ENCODE measurements at regions not wholly inside any gene's neighbourhood (a gene's known extent, or its start where the extent isn't known, plus 50 kb on each side); places are given as distances from the start of the nearest gene placed in this dataset.

DNA sequence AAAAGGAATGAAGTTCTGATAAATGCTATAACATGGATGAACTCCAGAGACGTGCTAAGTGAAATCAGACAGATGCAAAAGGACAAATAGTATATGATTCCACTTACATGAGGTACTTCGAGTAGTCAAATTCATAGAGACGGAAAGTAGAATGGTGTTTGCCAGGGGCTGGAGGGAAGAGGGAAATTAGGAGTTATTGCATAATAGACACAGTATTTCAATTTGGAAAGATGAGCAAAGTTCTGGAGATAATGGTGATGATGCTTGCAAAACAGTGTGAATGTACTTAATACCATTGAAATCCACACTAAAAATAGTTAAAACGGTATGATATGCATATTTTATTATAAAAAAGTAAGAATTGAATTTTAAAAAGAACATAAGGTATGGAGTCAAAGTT lies 84.9 kb upstream of the STXBP5 start:
- no peak for TF ChIP-seq EZH2 (IDR thresholded peaks at IDR 0.05; ENCODE audit: low read length, unreplicated experiment)
- TF ChIP-seq CTCF (conservative IDR thresholded peaks at IDR 0.05; ENCODE audit: low read depth, low read length) = no peak

All from PC-3 (cell line).